HG02571 (cell line): ENCODE measurements at regions not wholly inside any gene's neighbourhood (a gene's known extent, or its start where the extent isn't known, plus 50 kb on each side); places are given as distances from the start of the nearest gene placed in this dataset.
"Not testable (repeated sequence)": the region's sequence is repeated elsewhere in the genome, so short reads cannot be mapped to it uniquely, and the experiment has no call there.

Source experiments
- ATAC-seq: cut with Tn5 transposase; IDR thresholded peaks from one replicate; pipeline ENCODE4 v1.9.1; 2021; ENCODE audit warnings: mild to moderate bottlenecking, moderate library complexity; ENCODE audit not compliant: unreplicated experiment

GRCh38 chr6:25112322-25112773 is 166.8 kb upstream of the CARMIL1 start:
- no peak for ATAC-seq

DNA sequence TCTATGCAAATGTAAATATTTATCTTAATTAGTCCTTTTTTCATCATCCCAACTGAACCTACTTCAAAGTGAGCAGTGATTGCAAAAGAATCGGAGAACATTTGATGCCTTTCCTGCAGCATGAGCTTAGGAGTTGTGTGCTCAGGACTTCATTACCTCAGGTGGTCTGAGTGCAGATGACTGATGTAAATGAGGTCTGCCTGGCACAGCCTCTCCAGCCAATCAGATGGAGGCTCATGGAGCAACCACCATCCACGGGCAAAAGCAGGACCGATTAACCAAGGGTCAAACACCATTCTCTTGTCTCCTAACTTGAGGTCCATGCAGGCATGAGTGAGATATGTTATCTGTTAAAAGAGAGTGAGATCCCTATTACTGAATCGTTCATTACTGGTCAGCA is 165.7 kb upstream of the CARMIL1 start:
- ATAC-seq, result no peak

GRCh38 chr6:25118038-25118437 is 161.1 kb upstream of the CARMIL1 start:
- no peak for ATAC-seq

GRCh38 chr6:25121186-25121585 is 158.0 kb upstream of the CARMIL1 start:
- no peak for ATAC-seq

DNA sequence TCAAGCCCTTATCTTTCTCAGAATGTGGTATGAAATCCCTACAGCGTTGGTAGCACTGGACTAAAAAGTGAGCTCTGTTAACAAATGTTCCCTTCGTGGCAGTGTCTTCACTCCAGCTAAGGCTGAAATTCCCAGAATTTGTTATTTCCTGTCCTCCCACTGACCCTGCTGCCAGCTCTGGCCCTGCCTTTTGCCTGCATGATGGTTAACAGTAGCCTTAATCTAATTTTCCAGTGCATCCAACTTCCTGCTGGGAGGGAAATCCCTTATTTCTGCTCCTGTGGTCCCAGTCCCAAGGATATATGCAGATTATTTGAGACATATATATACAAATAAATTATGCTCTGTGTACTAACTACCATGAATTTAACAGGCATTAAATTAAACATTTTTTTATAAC is 157.2 kb upstream of the CARMIL1 start:
- no peak for ATAC-seq

DNA sequence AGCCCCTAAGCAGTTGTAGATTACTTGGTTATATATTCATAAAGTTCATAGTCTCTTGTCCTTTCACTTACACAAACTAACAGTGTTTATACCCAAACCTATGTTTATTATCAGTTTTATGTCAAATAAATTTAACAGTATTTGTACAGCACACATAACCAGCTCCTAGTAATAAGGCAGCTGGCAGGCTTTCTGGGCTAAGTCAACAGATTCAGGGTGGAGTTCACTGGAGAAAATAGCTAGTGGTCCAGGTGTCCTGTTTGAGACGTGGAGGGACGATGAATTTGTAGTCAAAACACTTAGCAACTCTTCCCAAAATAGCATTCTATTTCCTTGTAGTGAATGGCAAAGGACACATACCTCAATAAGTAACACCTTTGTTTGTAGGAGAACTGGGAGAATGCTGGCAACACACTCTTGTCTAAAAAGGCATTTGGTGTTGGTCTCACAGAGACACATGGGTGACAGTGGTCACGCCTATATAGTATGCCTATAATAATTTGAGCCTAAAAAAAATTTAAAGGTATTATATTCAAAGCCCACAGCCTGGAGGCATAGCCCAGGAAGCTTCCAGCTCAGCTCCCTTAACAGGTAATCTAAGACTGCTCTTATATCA is 156.4 kb upstream of the CARMIL1 start:
- ATAC-seq, result no peak

- ATAC-seq, result no peak
Observed at GRCh38 chr6:25124216-25124715, 154.9 kb upstream of the CARMIL1 start.

GRCh38 chr6:25125736-25126135 is 153.4 kb upstream of the CARMIL1 start:
- no peak for ATAC-seq

GRCh38 chr6:25127076-25127837 is 151.9 kb upstream of the CARMIL1 start:
- no peak for ATAC-seq

DNA sequence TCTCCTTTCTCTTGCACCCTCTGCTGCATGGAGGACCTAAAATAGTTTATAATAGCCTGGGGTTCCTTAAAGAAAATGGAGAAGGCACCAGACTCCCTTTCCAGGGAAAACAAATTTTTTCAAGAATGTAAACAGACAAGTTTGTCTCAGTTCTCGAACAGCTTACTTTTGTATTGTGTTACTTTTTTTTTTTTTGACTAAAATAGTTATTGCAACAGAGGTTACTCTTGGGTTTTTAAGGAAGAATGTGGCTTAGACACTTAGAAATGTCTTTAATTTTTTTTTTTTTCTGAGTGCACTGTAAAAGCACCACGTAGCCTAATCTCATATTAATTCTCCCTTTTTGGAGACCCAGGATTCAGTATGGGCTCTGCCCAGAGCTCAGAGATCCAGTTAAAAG is 148.7 kb upstream of the CARMIL1 start:
- ATAC-seq, result no peak

DNA sequence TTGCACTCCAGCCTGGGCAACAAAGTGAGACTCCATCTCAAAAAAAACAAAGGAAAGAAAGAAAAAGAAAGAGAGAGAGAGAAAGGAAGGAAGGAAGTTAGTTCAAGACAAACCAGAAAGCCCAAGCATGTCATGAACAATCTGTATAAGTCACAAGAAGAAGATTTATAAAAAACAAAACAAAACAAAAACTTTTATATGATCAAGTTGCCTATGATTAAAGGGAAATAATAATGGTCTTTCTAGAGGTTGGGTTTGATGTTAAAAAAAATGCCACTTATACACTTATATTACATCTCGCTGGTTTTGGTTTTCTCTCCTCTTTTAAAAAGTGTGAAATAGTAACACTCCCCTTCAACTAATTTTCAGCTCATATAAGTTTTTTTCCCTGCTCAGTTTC is 146.2 kb upstream of the CARMIL1 start:
- no peak for ATAC-seq

GRCh38 chr6:25133568-25133967 is 145.6 kb upstream of the CARMIL1 start:
- ATAC-seq, result no peak

GRCh38 chr6:25136854-25137253 is 142.3 kb upstream of the CARMIL1 start:
- ATAC-seq, result no peak

- ATAC-seq, result no peak
Observed at GRCh38 chr6:25137480-25137879, 141.7 kb upstream of the CARMIL1 start.

DNA sequence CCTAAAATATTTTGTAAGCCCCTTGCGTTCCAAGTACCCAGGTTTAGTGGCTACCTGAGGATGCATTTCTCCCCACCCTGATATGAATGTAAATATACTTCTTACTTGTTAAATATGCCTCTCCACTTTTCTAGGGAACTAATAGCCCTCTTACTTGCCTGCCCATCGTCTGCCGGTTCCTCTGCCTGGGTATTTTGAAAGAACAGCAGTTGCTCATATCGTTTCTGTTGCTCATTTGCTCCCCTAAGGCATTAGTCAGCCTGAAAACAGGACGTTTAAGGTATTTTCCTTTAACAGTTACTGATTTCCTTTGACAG is 141.3 kb upstream of the CARMIL1 start:
- ATAC-seq, result no peak

GRCh38 chr6:25138233-25138933 is 140.8 kb upstream of the CARMIL1 start:
- ATAC-seq, result peak; percentile 92

- ATAC-seq, result no peak
Observed at GRCh38 chr6:25138934-25139415, 140.2 kb upstream of the CARMIL1 start.

GRCh38 chr6:25139608-25140007 is 139.6 kb upstream of the CARMIL1 start:
- ATAC-seq, result not testable (repeated sequence)

GRCh38 chr6:25142506-25142905 is 136.7 kb upstream of the CARMIL1 start:
- ATAC-seq, result no peak

GRCh38 chr6:25144919-25145318 is 134.3 kb upstream of the CARMIL1 start:
- no peak for ATAC-seq

GRCh38 chr6:25147223-25147622 is 132.0 kb upstream of the CARMIL1 start:
- peak; percentile 99 for ATAC-seq

DNA sequence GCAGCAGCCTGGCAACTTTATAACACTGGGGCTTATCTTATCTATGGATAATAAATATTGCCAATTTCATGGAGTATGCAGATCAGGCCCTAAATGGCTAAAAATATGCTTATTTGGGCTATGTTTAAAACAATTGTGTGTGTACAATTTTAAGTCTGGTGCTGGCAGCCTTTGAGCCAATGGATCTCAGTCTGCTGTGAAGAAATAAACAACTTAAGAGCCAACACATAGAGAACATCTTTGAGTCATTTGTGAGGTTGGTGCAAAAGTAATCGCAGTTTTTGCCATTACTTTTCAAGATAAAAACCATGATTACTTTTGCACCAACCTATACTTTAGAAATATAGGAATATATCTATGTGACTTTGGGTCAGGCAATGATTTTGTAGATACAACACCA is 129.1 kb upstream of the CARMIL1 start:
- ATAC-seq, result no peak
